OCI-LY1 (cell line): ENCODE measurements at regions not wholly inside any gene's neighbourhood (a gene's known extent, or its start where the extent isn't known, plus 50 kb on each side); places are given as distances from the start of the nearest gene placed in this dataset.

Experiments
- H2AFZ ChIP-seq: fragments of 200-600 bp; sonication (generic), shearing (Covaris generic); 2 replicates; pipeline ENCODE4 v1.6.0; 2014; ENCODE audit warnings: antibody characterized with exemption, mild to moderate bottlenecking, low read length
- H3F3A ChIP-seq: fragments of 200-600 bp; sonication (generic), shearing (Covaris generic); 2 replicates; pipeline ENCODE4 v1.6.0; 2014; ENCODE audit warnings: mild to moderate bottlenecking, antibody characterized with exemption, low read length, moderate library complexity; ENCODE audit not compliant: insufficient read depth
- H3K27ac ChIP-seq: fragments of 200-600 bp; sonication (generic); 2 replicates; pipeline ENCODE4 v1.5.1; 2014; ENCODE audit warnings: low read length, mixed run types, mild to moderate bottlenecking, low read depth; ENCODE audit not compliant: poor library complexity, severe bottlenecking
- H3K27me3 ChIP-seq: fragments of 200-600 bp; sonication (generic); 2 replicates; pipeline ENCODE4 v1.6.0; 2014; ENCODE audit warnings: antibody characterized with exemption, mild to moderate bottlenecking, low read length, moderate library complexity; ENCODE audit not compliant: insufficient read depth
- H3K36me3 ChIP-seq: fragments of 200-600 bp; sonication (generic); 2 replicates; pipeline ENCODE4 v1.6.1; 2014; ENCODE audit warnings: mild to moderate bottlenecking, antibody characterized with exemption, low read length, moderate library complexity, mixed read lengths; ENCODE audit not compliant: insufficient read depth
- H3K4me1 ChIP-seq: fragments of 200-600 bp; sonication (generic); 2 replicates; pipeline ENCODE4 v1.5.1; 2014; ENCODE audit warnings: mild to moderate bottlenecking, low read length, moderate library complexity; ENCODE audit not compliant: insufficient read depth, severe bottlenecking
- H3K4me2 ChIP-seq: fragments of 200-600 bp; sonication (generic), shearing (Covaris generic); 2 replicates; pipeline ENCODE4 v1.6.1; 2014; ENCODE audit warnings: low read length
- H3K4me3 ChIP-seq: fragments of 200-600 bp; sonication (generic); 2 replicates; pipeline ENCODE4 v1.5.1; 2014; ENCODE audit warnings: low read length, low read depth, mild to moderate bottlenecking, mixed read lengths; ENCODE audit not compliant: poor library complexity, severe bottlenecking
- H3K79me2 ChIP-seq: fragments of 200-600 bp; shearing (Covaris generic); 2 replicates; pipeline ENCODE4 v1.6.1; 2016; ENCODE audit warnings: mixed run types, low read length, mixed read lengths; ENCODE audit not compliant: insufficient read depth
- H3K9ac ChIP-seq: fragments of 200-600 bp; sonication (generic), shearing (Covaris generic); 2 replicates; pipeline ENCODE4 v1.6.1; 2014; ENCODE audit warnings: mild to moderate bottlenecking, low read length, mixed read lengths
- H3K9me2 ChIP-seq: fragments of 200-600 bp; sonication (generic), shearing (Covaris generic); 2 replicates; pipeline ENCODE4 v1.6.1; 2014; ENCODE audit warnings: low read depth, mild to moderate bottlenecking, low read length, mixed read lengths
- H3K9me3 ChIP-seq: fragments of 200-600 bp; shearing (Covaris generic); 2 replicates; pipeline ENCODE4 v1.6.1; 2014; ENCODE audit warnings: low read length, mixed read lengths
- H4K20me1 ChIP-seq: fragments of 200-600 bp; sonication (generic), shearing (Covaris generic); 2 replicates; pipeline ENCODE4 v1.6.0; 2016; ENCODE audit warnings: mild to moderate bottlenecking, low read length; ENCODE audit not compliant: insufficient read depth
- CTCF ChIP-seq: fragments of 200-600 bp; sonication (generic), shearing (Covaris generic); IDR thresholded peaks from 2 replicates; pipeline ENCODE4 v1.5.1; 2017; ENCODE audit warnings: mild to moderate bottlenecking, antibody characterized with exemption, low read length, moderate library complexity, mixed read lengths
- EZH2 ChIP-seq: fragments of 200-600 bp; sonication (generic), shearing (Covaris generic); IDR thresholded peaks from 2 replicates; pipeline ENCODE4 v1.8.0; 2017; ENCODE audit warnings: borderline replicate concordance, mixed run types, mild to moderate bottlenecking, antibody characterized with exemption, low read length, moderate library complexity, mixed read lengths

- TF ChIP-seq CTCF (no peak), EZH2 (no peak)
- H3K4me1 ChIP-seq = peaks cover 41% of the 10 kb centered on the region
- no peak overlapping the region for H3K27ac ChIP-seq
- no peaks in the 10 kb centered on the region for H3K9me2 ChIP-seq
- H3K9me3 ChIP-seq = peaks cover 6% of the 10 kb centered on the region; the same call in 1 of the 2 replicates
- no peaks in the 10 kb centered on the region for H3F3A ChIP-seq
- 0 out of 2 replicates have a peak overlapping the region, but pooled peaks have one; percentile 42 for H3K4me2 ChIP-seq
- H2AFZ ChIP-seq = peak overlapping the region; percentile 64
- H3K27me3 ChIP-seq = no peaks in the 10 kb centered on the region
- no peaks in the 10 kb centered on the region for H3K36me3 ChIP-seq
- H3K4me3 ChIP-seq = no peak overlapping the region
- H3K9ac ChIP-seq = no peak overlapping the region
- H3K79me2 ChIP-seq = no peaks in the 10 kb centered on the region
- no peaks in the 10 kb centered on the region for H4K20me1 ChIP-seq
These were observed 162.2 kb upstream of the SSTR1 start for GRCh38 chr14:38045461-38045860.

GRCh38 chr14:38046160-38046559 lies 161.5 kb upstream of the SSTR1 start:
- H3K27ac ChIP-seq = no peak overlapping the region
- TF ChIP-seq CTCF = no peak
- no peak for TF ChIP-seq EZH2
- H3K9me3 ChIP-seq = peaks cover 6% of the 10 kb centered on the region; the same call in 1 of the 2 replicates
- no peaks in the 10 kb centered on the region for H3F3A ChIP-seq
- H3K36me3 ChIP-seq = no peaks in the 10 kb centered on the region
- no peak overlapping the region for H3K4me2 ChIP-seq
- H3K4me3 ChIP-seq = no peak overlapping the region
- no peaks in the 10 kb centered on the region for H3K27me3 ChIP-seq
- no peaks in the 10 kb centered on the region for H3K79me2 ChIP-seq
- H3K9ac ChIP-seq = no peak overlapping the region
- H4K20me1 ChIP-seq = no peaks in the 10 kb centered on the region
- no peak overlapping the region for H2AFZ ChIP-seq
- H3K4me1 ChIP-seq = peaks cover 38% of the 10 kb centered on the region
- H3K9me2 ChIP-seq = no peaks in the 10 kb centered on the region

- Histone ChIP-seq H4K20me1 (no peaks in the 10 kb centered on the region), H3K9ac (no peak overlapping the region), H3K36me3 (no peaks in the 10 kb centered on the region), H3K4me1 (peaks cover 43% of the 10 kb centered on the region), H3K27ac (peak overlapping the region; percentile 19), H3K4me2 (no peak overlapping the region), H2AFZ (peak overlapping the region; percentile 57), H3K9me2 (no peaks in the 10 kb centered on the region), H3K9me3 (peaks cover 6% of the 10 kb centered on the region; the same call in 1 of the 2 replicates), H3K27me3 (no peaks in the 10 kb centered on the region), H3K4me3 (no peak overlapping the region), H3K79me2 (no peaks in the 10 kb centered on the region), H3F3A (no peaks in the 10 kb centered on the region)
- TF ChIP-seq EZH2 = no peak
- TF ChIP-seq CTCF = no peak
These were observed 160.4 kb upstream of the SSTR1 start for GRCh38 chr14:38047195-38047902.
